GM23248 (cell line): ENCODE measurements at regions not wholly inside any gene's neighbourhood (a gene's known extent, or its start where the extent isn't known, plus 50 kb on each side); places are given as distances from the start of the nearest gene placed in this dataset.

Experiments
- DNase-seq: peaks from one replicate; pipeline ENCODE4 v3.0.0-alpha.2; 2015
- H2AFZ ChIP-seq: fragments of 200-600 bp; sonication (generic); 2 replicates; pipeline ENCODE4 v1.6.1; 2016; ENCODE audit warnings: antibody characterized with exemption
- H3F3A ChIP-seq: fragments of 200-600 bp; sonication (generic); 2 replicates; pipeline ENCODE4 v1.6.1; 2016; ENCODE audit warnings: mild to moderate bottlenecking, antibody characterized with exemption, mixed run types; ENCODE audit not compliant: insufficient read depth
- H3K27ac ChIP-seq: fragments of 200-600 bp; sonication (generic); 2 replicates; pipeline ENCODE4 v1.5.1; 2016; ENCODE audit warnings: mild to moderate bottlenecking
- H3K27me3 ChIP-seq: fragments of 200-600 bp; sonication (generic); replicated peaks from 2 replicates; pipeline ENCODE4 v1.6.1; 2016; ENCODE audit warnings: mild to moderate bottlenecking; ENCODE audit not compliant: insufficient read depth
- H3K36me3 ChIP-seq: fragments of 200-600 bp; sonication (generic); 2 replicates; pipeline ENCODE4 v1.6.1; 2016; ENCODE audit warnings: low read depth, mild to moderate bottlenecking
- H3K4me1 ChIP-seq: fragments of 200-600 bp; sonication (generic); 2 replicates; pipeline ENCODE4 v1.6.1; 2016; ENCODE audit warnings: mild to moderate bottlenecking; ENCODE audit not compliant: insufficient read depth
- H3K4me2 ChIP-seq: fragments of 200-600 bp; sonication (generic); one replicate; pipeline ENCODE4 v1.6.1; 2016; ENCODE audit warnings: mild to moderate bottlenecking; ENCODE audit not compliant: unreplicated experiment
- H3K4me3 ChIP-seq: fragments of 200-600 bp; sonication (generic); 2 replicates; pipeline ENCODE4 v1.5.1; 2016; ENCODE audit warnings: mild to moderate bottlenecking
- H3K79me2 ChIP-seq: fragments of 200-600 bp; sonication (generic); 2 replicates; pipeline ENCODE4 v1.6.1; 2016; ENCODE audit warnings: mild to moderate bottlenecking; ENCODE audit not compliant: insufficient read depth
- H3K9ac ChIP-seq: fragments of 200-600 bp; sonication (generic); 2 replicates; pipeline ENCODE4 v1.6.1; 2016; ENCODE audit warnings: mild to moderate bottlenecking
- H3K9me2 ChIP-seq: fragments of 200-600 bp; sonication (generic); 2 replicates; pipeline ENCODE4 v1.6.1; 2016; ENCODE audit warnings: mixed run types, mild to moderate bottlenecking, moderate library complexity; ENCODE audit not compliant: insufficient read depth
- H3K9me3 ChIP-seq: fragments of 200-600 bp; sonication (generic); one replicate; pipeline ENCODE4 v1.6.1; 2017; ENCODE audit warnings: low read depth
- H4K20me1 ChIP-seq: fragments of 200-600 bp; sonication (generic); 2 replicates; pipeline ENCODE4 v1.6.0; 2016; ENCODE audit not compliant: insufficient read depth
- EZH2 ChIP-seq: fragments of 200-600 bp; sonication (generic); IDR thresholded peaks from 2 replicates; pipeline ENCODE4 v1.6.1; 2018; ENCODE audit warnings: antibody characterized with exemption, mild to moderate bottlenecking; ENCODE audit not compliant: insufficient read depth, poor library complexity, severe bottlenecking
- EZH2phosphoT487 ChIP-seq: fragments of 200-600 bp; sonication (generic); IDR thresholded peaks from 2 replicates; pipeline ENCODE4 v1.6.1; 2018; ENCODE audit warnings: antibody characterized with exemption, moderate library complexity, mild to moderate bottlenecking, low read depth; ENCODE audit not compliant: insufficient read depth
- WGBS, 2 experiments: methylation state at CpG; one replicate each; pipeline ENCODE4 v1.1.6; 2015 to 2017; ENCODE audit warnings: low lambda C conversion rate in 2 of 2, low coverage in 1 of 2; ENCODE audit errors: missing lambda C conversion rate in 2 of 2; 5-methylcytosine and 5-hydroxymethylcytosine counted together
- in situ Hi-C: fragments of 300-500 bp; cut with MboI; formaldehyde crosslinking; loops from 2 replicates; pipeline ENCODE4 v1.15.0; 2020

- in situ Hi-C loops = no loop called here
- 61 to 64% methylated on average over 8 of the region's 8 CpGs for WGBS, 2 experiments
- no peak overlapping the region for H3K4me3 ChIP-seq
- H4K20me1 ChIP-seq = no peaks in the 10 kb centered on the region
- H3K9me3 ChIP-seq = no peaks in the 10 kb centered on the region
- no peaks in the 10 kb centered on the region for H3K79me2 ChIP-seq
- no peak overlapping the region for H3K4me2 ChIP-seq
- no peaks in the 10 kb centered on the region for H3K36me3 ChIP-seq
- TF ChIP-seq EZH2 = no peak
- DNase-seq = no peak
- no peaks in the 10 kb centered on the region for H3K9me2 ChIP-seq
- H3K9ac ChIP-seq = no peak overlapping the region
- H3K27ac ChIP-seq = no peak overlapping the region
- no peak overlapping the region for H2AFZ ChIP-seq
- no peaks in the 10 kb centered on the region for H3K4me1 ChIP-seq
- H3F3A ChIP-seq = no peaks in the 10 kb centered on the region
- no peaks in the 10 kb centered on the region for H3K27me3 ChIP-seq
These were observed 441.5 kb downstream of the ZNF516 start for GRCh38 chr18:76053551-76053950.

GRCh38 chr18:76052227-76052595, 442.8 kb downstream of the ZNF516 start:
- no peaks in the 10 kb centered on the region for H3F3A ChIP-seq
- H2AFZ ChIP-seq = no peak overlapping the region
- no peak for TF ChIP-seq EZH2phosphoT487
- no peak for TF ChIP-seq EZH2
- in situ Hi-C loops = no loop called here
- H3K79me2 ChIP-seq = no peaks in the 10 kb centered on the region
- DNase-seq = no peak
- no peaks in the 10 kb centered on the region for H3K9me2 ChIP-seq
- no peak overlapping the region for H3K27ac ChIP-seq
- H3K4me1 ChIP-seq = no peaks in the 10 kb centered on the region
- H3K9ac ChIP-seq = no peak overlapping the region
- H3K27me3 ChIP-seq = no peaks in the 10 kb centered on the region
- H3K4me3 ChIP-seq = no peak overlapping the region
- H3K4me2 ChIP-seq = no peak overlapping the region
- no peaks in the 10 kb centered on the region for H4K20me1 ChIP-seq
- no peaks in the 10 kb centered on the region for H3K9me3 ChIP-seq
- H3K36me3 ChIP-seq = no peaks in the 10 kb centered on the region
- WGBS, 2 experiments = 60 to 63% methylated on average over 9 of the region's 9 CpGs

- Histone ChIP-seq H3K4me2 (no peak overlapping the region), H3K9me3 (no peaks in the 10 kb centered on the region), H3F3A (no peaks in the 10 kb centered on the region), H2AFZ (no peak overlapping the region), H3K79me2 (no peaks in the 10 kb centered on the region), H3K4me1 (no peaks in the 10 kb centered on the region), H3K9me2 (no peaks in the 10 kb centered on the region), H3K4me3 (no peak overlapping the region), H3K36me3 (no peaks in the 10 kb centered on the region), H3K9ac (no peak overlapping the region), H4K20me1 (no peaks in the 10 kb centered on the region), H3K27me3 (no peaks in the 10 kb centered on the region), H3K27ac (no peak overlapping the region)
- 9 to 10% methylated on average over 14 of the region's 14 CpGs for WGBS, 2 experiments
- in situ Hi-C loops = no loop called here
- DNase-seq = no peak
- no peak for TF ChIP-seq EZH2phosphoT487
- no peak for TF ChIP-seq EZH2
These were observed 443.4 kb downstream of the ZNF516 start for GRCh38 chr18:76051396-76052226.

GRCh38 chr18:76046221-76046620, 448.8 kb downstream of the ZNF516 start:
- 26% methylated on average over 4 of the region's 4 CpGs for WGBS, 2 experiments
- no peaks in the 10 kb centered on the region for H3K27me3 ChIP-seq
- no peak for TF ChIP-seq EZH2
- TF ChIP-seq EZH2phosphoT487 = no peak
- H3K79me2 ChIP-seq = no peaks in the 10 kb centered on the region
- no peaks in the 10 kb centered on the region for H4K20me1 ChIP-seq
- no peaks in the 10 kb centered on the region for H3K36me3 ChIP-seq
- in situ Hi-C loops = no loop called here
- no peaks in the 10 kb centered on the region for H3K4me1 ChIP-seq
- H3K4me2 ChIP-seq = no peak overlapping the region
- no peak overlapping the region for H3K27ac ChIP-seq
- H3K9ac ChIP-seq = no peak overlapping the region
- H3K9me2 ChIP-seq = no peaks in the 10 kb centered on the region
- H2AFZ ChIP-seq = no peak overlapping the region
- no peak for DNase-seq
- H3F3A ChIP-seq = no peaks in the 10 kb centered on the region
- no peaks in the 10 kb centered on the region for H3K9me3 ChIP-seq
- H3K4me3 ChIP-seq = no peak overlapping the region
